K562 (cell line): ENCODE measurements at regions not wholly inside any gene's neighbourhood (a gene's known extent, or its start where the extent isn't known, plus 50 kb on each side); places are given as distances from the start of the nearest gene placed in this dataset.
A peak's percentile ranks its signal among the peaks of the same experiment; 100 is the strongest.

ENCODE experiments used
- ATAC-seq: fragments of 200-7000 bp; cut with Tn5 transposase; 3 replicates; pipeline ENCODE4 v1.9.1; 2020; ENCODE audit warnings: moderate library complexity
- BruUV-seq: library from RNA; stranded (reverse); fragments of 400-500 nt; replicated peaks from 2 replicates; lab custom pipeline; 2021; lab: Mats Ljungman, UMichigan
- CTCF ChIA-PET: fragments of 300-600 bp; formaldehyde crosslinking; extraction: SDS; loops from one replicate; lab custom pipeline; 2021; ENCODE audit warnings: low intra/inter-chr PET ratio; lab: Yijun Ruan, JAX
- POLR2A ChIA-PET: fragments of 300-600, 350-650 bp; sonication (Branson Sonifier 250); formaldehyde crosslinking; extraction: SDS; loops from one replicate; lab custom pipeline; 2021; ENCODE audit warnings: antibody characterized with exemption, inconsistent platforms; lab: Yijun Ruan, JAX
- DNase-seq, 4 experiments: peaks; one replicate each; pipeline versions ENCODE4 v3.0.0 to v3.0.0-alpha.2; 2011 to 2018; ENCODE audit warnings: low spot score in 3 of 4, mixed read lengths in 3 of 4; ENCODE audit errors: extremely low read depth in 1 of 4
- FAIRE-seq: peaks from 2 replicates; lab custom pipeline; 2011; peaks lifted over from hg19 to GRCh38; lab: Jason Lieb, UNC
- H2AFZ ChIP-seq: 2 replicates; pipeline ENCODE4 v1.6.0; 2011; ENCODE audit warnings: low read depth, low read length, control low read depth, inconsistent platforms
- H3K27ac ChIP-seq: fragments of 200-600 bp; 3 replicates; pipeline ENCODE4 v1.8.0; 2011; ENCODE audit warnings: low read depth, mild to moderate bottlenecking, control low read depth, inconsistent platforms, low read length, moderate library complexity, mixed read lengths; ENCODE audit errors: extremely low read depth
- H3K27me3 ChIP-seq, 2 experiments: fragments of 300-600 bp in 1 of 2; 2 replicates in 1 of 2; 3 replicates in 1 of 2; pipeline versions ENCODE4 v1.6.0 to v1.8.0; 2011; ENCODE audit warnings: inconsistent platforms in 2 of 2, low read length in 2 of 2, mild to moderate bottlenecking in 1 of 2, mixed read lengths in 1 of 2, moderate library complexity in 1 of 2; ENCODE audit not compliant: control insufficient read depth in 2 of 2, insufficient read depth in 2 of 2
- H3K36me3 ChIP-seq: fragments of 300-600 bp; 3 replicates; pipeline ENCODE4 v1.8.0; 2011; ENCODE audit warnings: mild to moderate bottlenecking, low read length, inconsistent platforms; ENCODE audit not compliant: control insufficient read depth, insufficient read depth
- H3K4me1 ChIP-seq, 2 experiments: fragments of 200-600 bp in 1 of 2; replicated peaks in 1 of 2; 2 replicates in 1 of 2; 3 replicates in 1 of 2; pipeline versions ENCODE4 v1.5.1 to v1.8.0; 2011; ENCODE audit warnings: inconsistent platforms in 2 of 2, low read length in 2 of 2, mild to moderate bottlenecking in 1 of 2, mixed read lengths in 1 of 2, moderate library complexity in 1 of 2; ENCODE audit not compliant: control insufficient read depth in 2 of 2, insufficient read depth in 2 of 2
- H3K4me2 ChIP-seq: 2 replicates; pipeline ENCODE4 v1.6.1; 2011; ENCODE audit warnings: low read length, control low read depth, inconsistent platforms, mixed read lengths; ENCODE audit not compliant: insufficient read depth
- H3K4me3 ChIP-seq: fragments of 200-600 bp; sonication (generic), shearing (Covaris generic); 2 replicates; pipeline ENCODE4 v1.5.1; 2016; ENCODE audit warnings: control low read depth, inconsistent platforms
- H3K79me2 ChIP-seq: fragments of 200-600 bp; 3 replicates; pipeline ENCODE4 v1.8.0; 2011; ENCODE audit warnings: low read length, inconsistent platforms; ENCODE audit not compliant: control insufficient read depth, insufficient read depth
- H3K9ac ChIP-seq, 2 experiments: 2 replicates each; pipeline versions ENCODE4 v1.6.0 to v1.6.1; 2011; ENCODE audit warnings: low read depth in 2 of 2, low read length in 2 of 2, control low read depth in 1 of 2, inconsistent platforms in 1 of 2, mild to moderate bottlenecking in 1 of 2, mixed read lengths in 1 of 2; ENCODE audit not compliant: insufficient read depth in 1 of 2
- H3K9me1 ChIP-seq: one replicate; pipeline ENCODE4 v1.6.0; 2011; ENCODE audit warnings: inconsistent platforms, mild to moderate bottlenecking, low read length, moderate library complexity; ENCODE audit not compliant: control insufficient read depth, insufficient read depth
- H3K9me3 ChIP-seq: replicated peaks from 2 replicates; pipeline ENCODE4 v1.5.1; 2011; ENCODE audit warnings: low read depth, low read length, inconsistent platforms; ENCODE audit not compliant: control insufficient read depth, insufficient read depth
- H4K20me1 ChIP-seq: replicated peaks from 2 replicates; pipeline ENCODE4 v1.6.1; 2011; ENCODE audit warnings: low read length, inconsistent platforms, mixed read lengths; ENCODE audit not compliant: control insufficient read depth, insufficient read depth
- E2F4 ChIP-seq: sonication (generic); formaldehyde crosslinking; IDR thresholded peaks from 2 replicates; pipeline ENCODE4 v1.8.0; 2022; ENCODE audit warnings: mild to moderate bottlenecking, low read depth, missing genetic modification reagents
- PBX2 ChIP-seq, 2 experiments: IDR thresholded peaks in 1 of 2; conservative IDR thresholded peaks in 1 of 2; 2 replicates each; pipeline ENCODE4 v1.6.1; 2016; ENCODE audit warnings: low read depth in 2 of 2, mild to moderate bottlenecking in 1 of 2, missing compliant biosample characterization in 1 of 2, missing genetic modification characterization in 1 of 2, moderate library complexity in 1 of 2
- PML ChIP-seq: IDR thresholded peaks from 2 replicates; pipeline ENCODE4 v1.6.1; 2012; ENCODE audit warnings: low read length, inconsistent platforms
- RAD21 ChIP-seq, 2 experiments: fragments of 250-450 bp in 1 of 2; fragments of 450-650 bp in 1 of 2; sonication (Bioruptor Pico) in 1 of 2; formaldehyde crosslinking in 1 of 2; IDR thresholded peaks in 1 of 2; conservative IDR thresholded peaks in 1 of 2; 2 replicates each; pipeline versions ENCODE4 v1.4.0 to v1.8.0; 2020 to 2022; ENCODE audit warnings: mild to moderate bottlenecking in 2 of 2, moderate library complexity in 1 of 2
- RBBP5 ChIP-seq: fragments of 200-600 bp; sonication (generic); IDR thresholded peaks from 2 replicates; pipeline ENCODE4 v1.6.1; 2012; ENCODE audit warnings: borderline replicate concordance, mild to moderate bottlenecking, low read length, control low read depth, inconsistent platforms; ENCODE audit not compliant: insufficient read depth, poor library complexity, severe bottlenecking
- ZNF324 ChIP-seq: fragments of 250-450 bp; sonication (Bioruptor Pico); IDR thresholded peaks from 2 replicates; pipeline ENCODE4 v1.4.0; 2020; ENCODE audit warnings: mild to moderate bottlenecking
- in situ Hi-C: fragments of 300-500 bp; cut with MboI; formaldehyde crosslinking; loops from 4 replicates; pipeline ENCODE4 v1.15.0; 2018; ENCODE audit warnings: inconsistent platforms, mixed read lengths
- intact Hi-C: fragments of 100-400 bp; cut with micrococcal nuclease; formaldehyde crosslinking; loops from 2 replicates; pipeline ENCODE4 v1.14.2; 2022

- H3K27ac ChIP-seq, result no peak overlapping the region
- peak overlapping the region; percentile 26; the same call in 1 of the 2 replicates for H2AFZ ChIP-seq
- intact Hi-C loops (no loop called here), in situ Hi-C loops (no loop called here)
- H3K9ac ChIP-seq, result no peak overlapping the region
- ATAC-seq (peak; percentile 65), DNase-seq (peak in 1 of 4 experiments; percentile 14), FAIRE-seq (no peak)
- H3K4me3 ChIP-seq, result no peak overlapping the region
- H3K27me3 ChIP-seq, result no peaks in the 10 kb centered on the region
- no TSS peak for BruUV-seq
- POLR2A ChIA-PET, result no interaction called here
- CTCF ChIA-PET, result no interaction called here
- H3K9me3 ChIP-seq, result no peaks in the 10 kb centered on the region
- no peak for TF ChIP-seq PBX2 (CRISPR knock-in tag; IDR thresholded peaks at IDR 0.05; ENCODE audit: low read depth)
- TF ChIP-seq PBX2 (tag; conservative IDR thresholded peaks at IDR 0.05; ENCODE audit: low read depth), result 0 out of 2 replicates have a peak, but pooled peaks have one; percentile 13
- TF ChIP-seq E2F4 (CRISPR knock-in tag), result no peak
- TF ChIP-seq PML, result no peak
- TF ChIP-seq RAD21 (CRISPR knock-in tag; conservative IDR thresholded peaks at IDR 0.05 in 1 of 2, IDR thresholded peaks at IDR 0.05 in 1 of 2), result peak in 1 of 2 experiments; percentile 31; a peak in 2 of 4 replicates
- no peak for TF ChIP-seq RBBP5
- no peak for TF ChIP-seq ZNF324 (CRISPR knock-in tag)
- H4K20me1 ChIP-seq, result no peaks in the 10 kb centered on the region
- no peak overlapping the region for H3K4me2 ChIP-seq
- H3K9me1 ChIP-seq, result no peaks in the 10 kb centered on the region
- H3K79me2 ChIP-seq, result no peaks in the 10 kb centered on the region
- peaks cover 0 to 8% of the 10 kb centered on the region in 2 experiments; a peak in 3 of 5 replicates for H3K4me1 ChIP-seq
- no peaks in the 10 kb centered on the region for H3K36me3 ChIP-seq
These were observed 131.7 kb upstream of the INTU start for GRCh38 chr4:127501103-127501502.
